H9 (cell line): ENCODE measurements at regions not wholly inside any gene's neighbourhood (a gene's known extent, or its start where the extent isn't known, plus 50 kb on each side); places are given as distances from the start of the nearest gene placed in this dataset.

ENCODE experiments used
- DNase-seq: peaks from one replicate; pipeline ENCODE4 v3.0.0-alpha.2; 2017
- H2AFZ ChIP-seq: one replicate; pipeline ENCODE4 v1.6.1; 2013; ENCODE audit warnings: mild to moderate bottlenecking, low read length, control low read depth, moderate library complexity
- H2AK5ac ChIP-seq: 2 replicates; pipeline ENCODE4 v1.6.1; 2013; ENCODE audit warnings: low read length, control low read depth, mixed read lengths; ENCODE audit not compliant: insufficient read length
- H2BK120ac ChIP-seq: one replicate; pipeline ENCODE4 v1.6.1; 2013; ENCODE audit warnings: low read depth, mild to moderate bottlenecking, low read length, control low read depth, inconsistent platforms; ENCODE audit not compliant: poor library complexity, severe bottlenecking
- H2BK12ac ChIP-seq: 2 replicates; pipeline ENCODE4 v1.6.1; 2013; ENCODE audit warnings: low read length, control low read depth, mixed read lengths, low read depth; ENCODE audit not compliant: insufficient read length
- H2BK15ac ChIP-seq: 2 replicates; pipeline ENCODE4 v1.6.1; 2013; ENCODE audit warnings: low read depth, low read length, control low read depth
- H2BK20ac ChIP-seq: one replicate; pipeline ENCODE4 v1.6.1; 2013; ENCODE audit warnings: low read depth, mild to moderate bottlenecking, low read length, control low read depth, inconsistent platforms; ENCODE audit not compliant: poor library complexity, severe bottlenecking
- H2BK5ac ChIP-seq: 2 replicates; pipeline ENCODE4 v1.6.1; 2013; ENCODE audit warnings: low read length, control low read depth, mixed read lengths; ENCODE audit not compliant: insufficient read length
- H3K14ac ChIP-seq: 2 replicates; pipeline ENCODE4 v1.6.1; 2013; ENCODE audit warnings: low read length, control low read depth; ENCODE audit not compliant: insufficient read depth
- H3K18ac ChIP-seq: 2 replicates; pipeline ENCODE4 v1.6.1; 2013; ENCODE audit warnings: low read depth, mild to moderate bottlenecking, mixed read lengths, low read length, control low read depth; ENCODE audit not compliant: insufficient read length
- H3K23ac ChIP-seq: 2 replicates; pipeline ENCODE4 v1.6.1; 2013; ENCODE audit warnings: low read length, control low read depth, mixed read lengths, low read depth; ENCODE audit not compliant: insufficient read length
- H3K23me2 ChIP-seq: 2 replicates; pipeline ENCODE4 v1.6.1; 2013; ENCODE audit warnings: low read depth, mild to moderate bottlenecking, mixed read lengths, low read length, control low read depth; ENCODE audit not compliant: insufficient read length, poor library complexity, severe bottlenecking
- H3K27ac ChIP-seq: 2 replicates; pipeline ENCODE4 v1.5.1; 2013; ENCODE audit warnings: low read length, control low read depth, mixed read lengths, low read depth; ENCODE audit not compliant: insufficient read length
- H3K27me3 ChIP-seq: 2 replicates; pipeline ENCODE4 v1.6.1; 2013; ENCODE audit warnings: low read length, control low read depth, inconsistent platforms; ENCODE audit not compliant: insufficient read depth
- H3K4ac ChIP-seq: 2 replicates; pipeline ENCODE4 v1.6.1; 2013; ENCODE audit warnings: low read depth, mild to moderate bottlenecking, control low read depth, inconsistent platforms, low read length, moderate library complexity
- H3K4me1 ChIP-seq: 2 replicates; pipeline ENCODE4 v1.6.1; 2013; ENCODE audit warnings: low read length, control low read depth, inconsistent platforms; ENCODE audit not compliant: insufficient read depth
- H3K4me2 ChIP-seq: 2 replicates; pipeline ENCODE4 v1.6.1; 2013; ENCODE audit warnings: low read length, control low read depth, mixed read lengths; ENCODE audit not compliant: insufficient read length, insufficient read depth
- H3K56ac ChIP-seq: 2 replicates; pipeline ENCODE4 v1.6.1; 2013; ENCODE audit warnings: low read depth, mild to moderate bottlenecking, mixed read lengths, low read length, control low read depth; ENCODE audit not compliant: insufficient read length
- H3K79me1 ChIP-seq: 2 replicates; pipeline ENCODE4 v1.6.1; 2013; ENCODE audit warnings: low read depth, mild to moderate bottlenecking, moderate library complexity, low read length, control low read depth, inconsistent platforms; ENCODE audit not compliant: insufficient read depth, poor library complexity, severe bottlenecking
- H3K79me2 ChIP-seq: 2 replicates; pipeline ENCODE4 v1.6.1; 2013; ENCODE audit warnings: low read length, control low read depth, inconsistent platforms; ENCODE audit not compliant: insufficient read depth
- H3K9ac ChIP-seq: 2 replicates; pipeline ENCODE4 v1.6.1; 2013; ENCODE audit warnings: low read length, control low read depth, mixed read lengths; ENCODE audit not compliant: insufficient read length; ENCODE audit errors: extremely low read depth
- H3K9me3 ChIP-seq: one replicate; pipeline ENCODE4 v1.6.1; 2013; ENCODE audit warnings: low read depth, low read length, inconsistent platforms; ENCODE audit not compliant: control insufficient read depth
- H3T11ph ChIP-seq: one replicate; pipeline ENCODE4 v1.6.1; 2013; ENCODE audit warnings: mild to moderate bottlenecking, low read length, control low read depth, inconsistent platforms
- H4K20me1 ChIP-seq: one replicate; pipeline ENCODE4 v1.6.1; 2013; ENCODE audit not compliant: control insufficient read depth, insufficient read length, insufficient read depth
- H4K5ac ChIP-seq: 2 replicates; pipeline ENCODE4 v1.6.1; 2013; ENCODE audit warnings: low read depth, mild to moderate bottlenecking, mixed read lengths, low read length, control low read depth; ENCODE audit not compliant: insufficient read length
- H4K8ac ChIP-seq: replicated peaks from 2 replicates; pipeline ENCODE4 v1.6.1; 2013; ENCODE audit warnings: low read length, control low read depth, mixed read lengths, low read depth; ENCODE audit not compliant: insufficient read length
- H4K91ac ChIP-seq: 2 replicates; pipeline ENCODE4 v1.6.1; 2013; ENCODE audit warnings: low read depth, mild to moderate bottlenecking, moderate library complexity, mixed read lengths, low read length, control low read depth; ENCODE audit not compliant: insufficient read length
- H3K27ac Mint-ChIP-seq, 3 experiments: 2 replicates in 2 of 3; 3 replicates in 1 of 3; pipeline ENCODE4 v1.8.0; 2020 to 2021; ENCODE audit warnings: mixed read lengths in 3 of 3, mild to moderate bottlenecking in 1 of 3, moderate library complexity in 1 of 3
- H3K27me3 Mint-ChIP-seq: 2 replicates; pipeline ENCODE4 v1.8.0; 2021; ENCODE audit warnings: low read depth, mild to moderate bottlenecking, moderate library complexity, mixed read lengths
- H3K36me3 Mint-ChIP-seq, 3 experiments: 2 replicates in 2 of 3; 3 replicates in 1 of 3; pipeline ENCODE4 v1.8.0; 2020 to 2021; ENCODE audit warnings: low read depth in 3 of 3, mixed read lengths in 3 of 3; ENCODE audit not compliant: insufficient read depth in 1 of 3
- H3K4me1 Mint-ChIP-seq, 2 experiments: 2 replicates each; pipeline ENCODE4 v1.8.0; 2020; ENCODE audit warnings: mixed read lengths in 2 of 2
- H3K4me3 Mint-ChIP-seq, 2 experiments: 2 replicates in 1 of 2; 3 replicates in 1 of 2; pipeline ENCODE4 v1.8.0; 2020 to 2021; ENCODE audit warnings: mild to moderate bottlenecking in 2 of 2, mixed read lengths in 2 of 2, moderate library complexity in 1 of 2
- H3K9me3 Mint-ChIP-seq, 2 experiments: 2 replicates in 1 of 2; 3 replicates in 1 of 2; pipeline ENCODE4 v1.8.0; 2020; ENCODE audit warnings: mild to moderate bottlenecking in 2 of 2, mixed read lengths in 2 of 2, moderate library complexity in 1 of 2
- CTCF ChIP-seq: fragments of 200-600 bp; sonication (generic); conservative IDR thresholded peaks from 3 replicates; pipeline ENCODE4 v1.8.0; 2021; ENCODE audit warnings: antibody characterized with exemption, mild to moderate bottlenecking
- WGBS: extraction: QIAGEN DNeasy Blood & Tissue Kit; methylation state at CpG from one replicate; pipeline ENCODE4 v1.1.7; 2013; ENCODE audit warnings: missing lambda C conversion rate, low lambda C conversion rate, mixed read lengths; ENCODE audit not compliant: insufficient read length; ENCODE audit errors: extremely low coverage; 5-methylcytosine and 5-hydroxymethylcytosine counted together

DNA sequence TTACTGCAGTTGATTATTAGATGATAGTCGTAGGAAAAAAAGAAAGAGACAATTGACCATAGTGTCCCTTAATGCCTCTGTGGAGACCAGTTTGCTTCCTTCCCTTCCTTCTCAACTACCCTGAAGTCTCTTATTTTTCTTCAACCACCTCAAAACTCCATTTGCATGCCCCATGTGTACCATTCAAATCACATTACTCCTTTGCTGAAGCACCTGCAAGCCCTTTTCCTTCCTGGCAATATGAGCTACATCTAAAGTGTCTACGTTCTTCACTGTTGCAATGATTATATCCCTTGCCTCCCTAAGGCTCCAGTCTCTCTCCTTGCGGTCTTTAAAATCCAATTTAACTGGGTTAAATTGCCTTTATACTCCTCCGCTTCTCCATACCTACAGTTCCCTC is 867.4 kb upstream of the API5 start:
- H2AK5ac ChIP-seq: no peak overlapping the region
- no peaks in the 10 kb centered on the region for H3K4me1 ChIP-seq
- H3K4ac ChIP-seq: no peak overlapping the region
- no peaks in the 10 kb centered on the region for H4K20me1 ChIP-seq
- H3K4me2 ChIP-seq: no peak overlapping the region
- H4K5ac ChIP-seq: no peak overlapping the region
- no peak for TF ChIP-seq CTCF
- H3K79me2 ChIP-seq: no peaks in the 10 kb centered on the region
- H4K8ac ChIP-seq: no peak overlapping the region
- H3K56ac ChIP-seq: no peak overlapping the region
- no peak overlapping the region for H2BK12ac ChIP-seq
- H3K9me3 ChIP-seq: no peaks in the 10 kb centered on the region
- H3T11ph ChIP-seq: no peak overlapping the region
- no peak overlapping the region for H3K14ac ChIP-seq
- no peak overlapping the region for H3K23ac ChIP-seq
- H3K27ac ChIP-seq: no peak overlapping the region
- H3K18ac ChIP-seq: no peak overlapping the region
- WGBS: no CpG with 5 or more reads among the region's 4 CpGs
- H2BK120ac ChIP-seq: no peak overlapping the region
- Mint-ChIP-seq H3K4me3 (no peak overlapping the region), H3K27me3 (no peaks in the 10 kb centered on the region), H3K9me3 (peaks cover 10 to 26% of the 10 kb centered on the region in 2 experiments), H3K4me1 (no peaks in the 10 kb centered on the region), H3K36me3 (peaks cover 4 to 9% (median 5%) of the 10 kb centered on the region in 3 experiments; a peak in 3 of 7 replicates), H3K27ac (no peak overlapping the region)
- no peak overlapping the region for H3K9ac ChIP-seq
- no peak for DNase-seq
- H2BK20ac ChIP-seq: no peak overlapping the region
- H2BK5ac ChIP-seq: no peak overlapping the region
- H3K23me2 ChIP-seq: no peaks in the 10 kb centered on the region
- H2AFZ ChIP-seq: no peak overlapping the region
- H2BK15ac ChIP-seq: no peak overlapping the region
- no peaks in the 10 kb centered on the region for H3K79me1 ChIP-seq
- H4K91ac ChIP-seq: no peak overlapping the region
- no peaks in the 10 kb centered on the region for H3K27me3 ChIP-seq
